ENCODE measurements at regions not wholly inside any gene's neighbourhood (a gene's known extent, or its start where the extent isn't known, plus 50 kb on each side); places are given as distances from the start of the nearest gene placed in this dataset.
"Not testable (repeated sequence)": the region's sequence is repeated elsewhere in the genome, so short reads cannot be mapped to it uniquely, and the experiment has no call there.

DNA sequence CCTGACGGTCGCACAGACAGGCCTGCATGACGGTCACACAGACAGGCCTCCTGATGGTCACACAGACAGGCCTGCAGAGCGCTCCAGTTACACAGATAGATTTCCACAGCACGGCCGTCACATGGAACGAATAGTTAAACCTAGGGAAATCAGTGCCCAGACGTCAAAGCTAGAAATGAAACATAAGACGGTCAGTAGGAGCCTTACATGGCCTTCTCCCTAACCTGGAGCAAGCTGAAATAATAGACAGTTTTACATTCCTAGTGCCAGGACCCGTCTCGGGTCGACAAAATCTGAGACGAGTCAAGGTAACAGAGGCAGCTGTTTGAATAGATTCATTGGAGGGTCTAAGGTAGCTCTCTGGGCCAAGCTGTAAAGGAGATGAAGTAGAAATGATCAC lies 126.9 kb downstream of the MTNR1A start:
- Histone ChIP-seq H3K9ac (ENCODE audit: low read depth in 1 of 2, low read length in 2 of 2) (no peak overlapping the region), H3K27me3 (ENCODE audit: control insufficient read depth in 1 of 2, insufficient read depth in 2 of 2, low read length in 2 of 2) (no peaks in the 10 kb centered on the region), H3K27ac (ENCODE audit: low read depth, low read length) (no peak overlapping the region), H3K9me3 (ENCODE audit: control insufficient read depth in 1 of 2, low read length in 2 of 2) (no peaks in the 10 kb centered on the region), H3K4me1 (ENCODE audit: control insufficient read depth in 1 of 2, insufficient read depth in 2 of 2, low read length in 2 of 2) (no peaks in the 10 kb centered on the region), H3K4me3 (ENCODE audit: low read depth in 1 of 2, low read length in 2 of 2) (no peak overlapping the region), H3K36me3 (ENCODE audit: control insufficient read depth in 1 of 2, insufficient read depth in 2 of 2, low read length in 2 of 2) (no peaks in the 10 kb centered on the region)

DNA sequence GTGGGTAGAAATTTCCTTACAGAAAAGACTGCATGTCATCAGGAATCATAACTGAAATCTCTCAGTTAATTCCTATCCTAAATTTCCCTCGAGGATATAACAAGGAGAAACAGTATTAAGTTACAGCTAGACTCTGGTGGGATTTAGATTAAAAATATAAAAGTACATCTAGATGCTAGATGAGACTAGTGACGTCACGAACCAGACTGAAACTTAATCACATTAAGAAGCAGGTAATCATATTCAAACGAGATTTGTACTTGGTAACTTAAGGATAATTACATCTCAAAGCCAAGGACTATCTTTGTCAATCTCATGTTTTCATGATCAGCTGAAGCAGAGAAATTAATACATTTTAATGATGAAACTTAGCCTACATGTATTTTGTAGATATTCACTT lies 130.6 kb downstream of the MTNR1A start:
- Histone ChIP-seq H3K27ac (ENCODE audit: low read depth, low read length) (no peak overlapping the region), H3K9ac (ENCODE audit: low read depth in 1 of 2, low read length in 2 of 2) (no peak overlapping the region), H3K27me3 (ENCODE audit: control insufficient read depth in 1 of 2, insufficient read depth in 2 of 2, low read length in 2 of 2) (no peaks in the 10 kb centered on the region), H3K9me3 (ENCODE audit: control insufficient read depth in 1 of 2, low read length in 2 of 2) (no peaks in the 10 kb centered on the region), H3K36me3 (ENCODE audit: control insufficient read depth in 1 of 2, insufficient read depth in 2 of 2, low read length in 2 of 2) (no peaks in the 10 kb centered on the region), H3K4me1 (ENCODE audit: control insufficient read depth in 1 of 2, insufficient read depth in 2 of 2, low read length in 2 of 2) (no peaks in the 10 kb centered on the region), H3K4me3 (ENCODE audit: low read depth in 1 of 2, low read length in 2 of 2) (no peak overlapping the region)

- Histone ChIP-seq H3K4me1 (ENCODE audit: control insufficient read depth in 1 of 2, insufficient read depth in 2 of 2, low read length in 2 of 2) (no peaks in the 10 kb centered on the region), H3K36me3 (ENCODE audit: control insufficient read depth in 1 of 2, insufficient read depth in 2 of 2, low read length in 2 of 2) (no peaks in the 10 kb centered on the region), H3K9ac (ENCODE audit: low read depth in 1 of 2, low read length in 2 of 2) (no peak overlapping the region), H3K9me3 (ENCODE audit: control insufficient read depth in 1 of 2, low read length in 2 of 2) (no peaks in the 10 kb centered on the region), H3K27me3 (ENCODE audit: control insufficient read depth in 1 of 2, insufficient read depth in 2 of 2, low read length in 2 of 2) (no peaks in the 10 kb centered on the region), H3K4me3 (ENCODE audit: low read depth in 1 of 2, low read length in 2 of 2) (no peak overlapping the region), H3K27ac (ENCODE audit: low read depth, low read length) (no peak overlapping the region)
Measured at GRCh38 chr4:186422296-186422695, 133.1 kb downstream of the MTNR1A start.

- Histone ChIP-seq H3K9ac (ENCODE audit: low read depth in 1 of 2, low read length in 2 of 2) (no peak overlapping the region), H3K27ac (ENCODE audit: low read depth, low read length) (no peak overlapping the region), H3K4me1 (ENCODE audit: control insufficient read depth in 1 of 2, insufficient read depth in 2 of 2, low read length in 2 of 2) (peaks cover 12 to 13% of the 10 kb centered on the region in 2 donors), H3K4me3 (ENCODE audit: low read depth in 1 of 2, low read length in 2 of 2) (no peak overlapping the region), H3K36me3 (ENCODE audit: control insufficient read depth in 1 of 2, insufficient read depth in 2 of 2, low read length in 2 of 2) (no peaks in the 10 kb centered on the region), H3K27me3 (ENCODE audit: control insufficient read depth in 1 of 2, insufficient read depth in 2 of 2, low read length in 2 of 2) (no peaks in the 10 kb centered on the region), H3K9me3 (ENCODE audit: control insufficient read depth in 1 of 2, low read length in 2 of 2) (no peaks in the 10 kb centered on the region)
Measured at GRCh38 chr4:186416451-186417060, 138.8 kb downstream of the MTNR1A start.

DNA sequence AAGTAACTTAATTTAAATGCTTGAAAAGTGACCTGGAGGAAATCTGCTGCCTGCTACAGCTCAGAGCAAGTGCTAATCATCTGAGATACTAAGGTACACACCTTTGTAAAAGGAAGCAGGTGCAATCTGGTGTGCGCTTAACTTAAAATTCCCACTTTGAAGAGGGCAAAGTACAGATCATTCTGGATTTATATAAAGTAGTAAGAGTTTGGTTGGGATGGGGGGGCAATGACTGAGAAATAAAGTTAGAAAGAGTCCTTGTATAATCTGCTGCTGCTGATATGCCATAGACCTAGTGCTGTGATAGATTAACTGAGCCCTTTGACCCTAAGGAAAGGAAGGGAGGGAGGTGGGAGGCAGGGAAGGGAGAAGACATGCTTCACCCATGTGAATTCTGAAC lies 141.0 kb downstream of the MTNR1A start:
- no peaks in the 10 kb centered on the region for H3K36me3 ChIP-seq (ENCODE audit: control insufficient read depth in 1 of 2, insufficient read depth in 2 of 2, low read length in 2 of 2)
- no peaks in the 10 kb centered on the region for H3K9me3 ChIP-seq (ENCODE audit: control insufficient read depth in 1 of 2, low read length in 2 of 2)
- H3K27me3 ChIP-seq (ENCODE audit: control insufficient read depth in 1 of 2, insufficient read depth in 2 of 2, low read length in 2 of 2) = no peaks in the 10 kb centered on the region
- no peak overlapping the region for H3K4me3 ChIP-seq (ENCODE audit: low read depth in 1 of 2, low read length in 2 of 2)
- no peak overlapping the region for H3K9ac ChIP-seq (ENCODE audit: low read depth in 1 of 2, low read length in 2 of 2)
- peaks cover 12 to 13% of the 10 kb centered on the region in 2 donors for H3K4me1 ChIP-seq (ENCODE audit: control insufficient read depth in 1 of 2, insufficient read depth in 2 of 2, low read length in 2 of 2)
- H3K27ac ChIP-seq (ENCODE audit: low read depth, low read length) = no peak overlapping the region

- Histone ChIP-seq H3K36me3 (ENCODE audit: control insufficient read depth in 1 of 2, insufficient read depth in 2 of 2, low read length in 2 of 2) (no peaks in the 10 kb centered on the region), H3K4me3 (ENCODE audit: low read depth in 1 of 2, low read length in 2 of 2) (no peak overlapping the region), H3K27ac (ENCODE audit: low read depth, low read length) (no peak overlapping the region), H3K9me3 (ENCODE audit: control insufficient read depth in 1 of 2, low read length in 2 of 2) (no peaks in the 10 kb centered on the region), H3K27me3 (ENCODE audit: control insufficient read depth in 1 of 2, insufficient read depth in 2 of 2, low read length in 2 of 2) (no peaks in the 10 kb centered on the region), H3K4me1 (ENCODE audit: control insufficient read depth in 1 of 2, insufficient read depth in 2 of 2, low read length in 2 of 2) (no peaks in the 10 kb centered on the region), H3K9ac (ENCODE audit: low read depth in 1 of 2, low read length in 2 of 2) (no peak overlapping the region)
Measured at GRCh38 chr4:186405957-186406356, 140.0 kb downstream of the F11 start.

GRCh38 chr4:186404562-186405134 lies 138.7 kb downstream of the F11 start:
- Histone ChIP-seq H3K27ac (ENCODE audit: low read depth, low read length) (no peak overlapping the region), H3K27me3 (ENCODE audit: control insufficient read depth in 1 of 2, insufficient read depth in 2 of 2, low read length in 2 of 2) (no peaks in the 10 kb centered on the region), H3K9me3 (ENCODE audit: control insufficient read depth in 1 of 2, low read length in 2 of 2) (no peaks in the 10 kb centered on the region), H3K9ac (ENCODE audit: low read depth in 1 of 2, low read length in 2 of 2) (no peak overlapping the region), H3K4me1 (ENCODE audit: control insufficient read depth in 1 of 2, insufficient read depth in 2 of 2, low read length in 2 of 2) (no peaks in the 10 kb centered on the region), H3K4me3 (ENCODE audit: low read depth in 1 of 2, low read length in 2 of 2) (no peak overlapping the region), H3K36me3 (ENCODE audit: control insufficient read depth in 1 of 2, insufficient read depth in 2 of 2, low read length in 2 of 2) (no peaks in the 10 kb centered on the region)

GRCh38 chr4:186400676-186401075 lies 134.7 kb downstream of the F11 start:
- H3K4me1 ChIP-seq (ENCODE audit: control insufficient read depth in 1 of 2, insufficient read depth in 2 of 2, low read length in 2 of 2) = no peaks in the 10 kb centered on the region
- H3K27ac ChIP-seq (ENCODE audit: low read depth, low read length) = no peak overlapping the region
- H3K9ac ChIP-seq (ENCODE audit: low read depth in 1 of 2, low read length in 2 of 2) = no peak overlapping the region
- H3K9me3 ChIP-seq (ENCODE audit: control insufficient read depth in 1 of 2, low read length in 2 of 2) = no peaks in the 10 kb centered on the region
- no peaks in the 10 kb centered on the region for H3K27me3 ChIP-seq (ENCODE audit: control insufficient read depth in 1 of 2, insufficient read depth in 2 of 2, low read length in 2 of 2)
- H3K4me3 ChIP-seq (ENCODE audit: low read depth in 1 of 2, low read length in 2 of 2) = no peak overlapping the region
- H3K36me3 ChIP-seq (ENCODE audit: control insufficient read depth in 1 of 2, insufficient read depth in 2 of 2, low read length in 2 of 2) = no peaks in the 10 kb centered on the region

- H3K27me3 ChIP-seq (ENCODE audit: control insufficient read depth in 1 of 2, insufficient read depth in 2 of 2, low read length in 2 of 2) = no peaks in the 10 kb centered on the region
- H3K4me1 ChIP-seq (ENCODE audit: control insufficient read depth in 1 of 2, insufficient read depth in 2 of 2, low read length in 2 of 2) = no peaks in the 10 kb centered on the region
- no peak overlapping the region for H3K27ac ChIP-seq (ENCODE audit: low read depth, low read length)
- no peak overlapping the region for H3K9ac ChIP-seq (ENCODE audit: low read depth in 1 of 2, low read length in 2 of 2)
- no peaks in the 10 kb centered on the region for H3K36me3 ChIP-seq (ENCODE audit: control insufficient read depth in 1 of 2, insufficient read depth in 2 of 2, low read length in 2 of 2)
- H3K4me3 ChIP-seq (ENCODE audit: low read depth in 1 of 2, low read length in 2 of 2) = no peak overlapping the region
- H3K9me3 ChIP-seq (ENCODE audit: control insufficient read depth in 1 of 2, low read length in 2 of 2) = no peaks in the 10 kb centered on the region
Measured at GRCh38 chr4:186392017-186392416, 126.0 kb downstream of the F11 start.

GRCh38 chr4:186384328-186384727 lies 118.3 kb downstream of the F11 start:
- H3K9ac ChIP-seq (ENCODE audit: low read depth in 1 of 2, low read length in 2 of 2); H3K36me3 ChIP-seq (ENCODE audit: control insufficient read depth in 1 of 2, insufficient read depth in 2 of 2, low read length in 2 of 2); H3K9me3 ChIP-seq (ENCODE audit: control insufficient read depth in 1 of 2, low read length in 2 of 2); H3K27ac ChIP-seq (ENCODE audit: low read depth, low read length); H3K4me1 ChIP-seq (ENCODE audit: control insufficient read depth in 1 of 2, insufficient read depth in 2 of 2, low read length in 2 of 2); H3K27me3 ChIP-seq (ENCODE audit: control insufficient read depth in 1 of 2, insufficient read depth in 2 of 2, low read length in 2 of 2); H3K4me3 ChIP-seq (ENCODE audit: low read depth in 1 of 2, low read length in 2 of 2): not testable (repeated sequence)
